ENCODE measurements at regions not wholly inside any gene's neighbourhood (a gene's known extent, or its start where the extent isn't known, plus 50 kb on each side); places are given as distances from the start of the nearest gene placed in this dataset.
"Not testable (repeated sequence)": the region's sequence is repeated elsewhere in the genome, so short reads cannot be mapped to it uniquely, and the experiment has no call there.

DNA sequence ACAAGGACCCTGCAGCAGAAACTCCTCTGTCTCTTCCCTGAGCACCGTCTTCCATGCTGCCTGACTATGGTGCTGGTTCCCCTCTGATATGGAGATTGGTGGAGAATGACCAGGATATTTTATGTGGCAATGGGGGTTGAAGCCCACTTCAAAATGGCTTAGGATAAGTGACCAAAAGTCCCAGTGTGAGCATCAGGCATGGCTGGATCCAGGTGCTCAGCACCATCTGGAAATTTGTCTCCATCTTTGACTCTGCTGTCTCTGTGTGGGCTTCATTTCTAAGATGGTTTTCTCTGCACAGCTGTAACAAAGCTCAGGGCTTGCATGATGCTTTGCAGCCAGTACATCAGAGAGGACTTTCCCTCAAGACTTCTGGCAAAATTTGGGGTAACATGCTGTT is 61.1 kb upstream of the SAMD11 start:
- not testable (repeated sequence) for TF ChIP-seq CTCF, POLR2A, EP300 (IDR thresholded peaks at IDR 0.05)

Data from tibial nerve (tissue), 4 donors.